GM19468 (cell line): ENCODE measurements at regions not wholly inside any gene's neighbourhood (a gene's known extent, or its start where the extent isn't known, plus 50 kb on each side); places are given as distances from the start of the nearest gene placed in this dataset.
"Not testable (repeated sequence)": the region's sequence is repeated elsewhere in the genome, so short reads cannot be mapped to it uniquely, and the experiment has no call there.

Source experiments
- ATAC-seq: cut with Tn5 transposase; IDR thresholded peaks from one replicate; pipeline ENCODE4 v1.9.1; 2021; ENCODE audit warnings: mild to moderate bottlenecking, moderate library complexity, moderate number of reproducible peaks; ENCODE audit not compliant: unreplicated experiment; ENCODE audit errors: extremely low read depth

- no peak for ATAC-seq
These were observed 731.8 kb downstream of the CDH11 start for GRCh38 chr16:64390102-64390501.

- ATAC-seq = no peak
These were observed 737.2 kb downstream of the CDH11 start for GRCh38 chr16:64384636-64385035.

- ATAC-seq = no peak
These were observed 739.9 kb downstream of the CDH11 start for GRCh38 chr16:64381979-64382378.

GRCh38 chr16:64380751-64381150 is 741.1 kb downstream of the CDH11 start:
- ATAC-seq = no peak

- no peak for ATAC-seq
These were observed 746.4 kb downstream of the CDH11 start for GRCh38 chr16:64375391-64375980.

GRCh38 chr16:64370112-64370511 is 751.8 kb downstream of the CDH11 start:
- ATAC-seq = no peak

- ATAC-seq = no peak
These were observed 756.4 kb downstream of the CDH11 start for GRCh38 chr16:64365448-64365931.

GRCh38 chr16:64364894-64365293 is 757.0 kb downstream of the CDH11 start:
- no peak for ATAC-seq

- no peak for ATAC-seq
These were observed 757.4 kb downstream of the CDH11 start for GRCh38 chr16:64364416-64364815.

GRCh38 chr16:64364016-64364415 is 757.8 kb downstream of the CDH11 start:
- no peak for ATAC-seq

GRCh38 chr16:64363039-64363438 is 758.8 kb downstream of the CDH11 start:
- no peak for ATAC-seq

- no peak for ATAC-seq
These were observed 759.7 kb downstream of the CDH11 start for GRCh38 chr16:64362193-64362592.

GRCh38 chr16:64361753-64362152 is 760.1 kb downstream of the CDH11 start:
- ATAC-seq = no peak

GRCh38 chr16:64358291-64358690 is 763.6 kb downstream of the CDH11 start:
- no peak for ATAC-seq

- no peak for ATAC-seq
These were observed 765.6 kb downstream of the CDH11 start for GRCh38 chr16:64356267-64356666.

GRCh38 chr16:64352246-64352645 is 769.6 kb downstream of the CDH11 start:
- ATAC-seq = no peak

- no peak for ATAC-seq
These were observed 770.7 kb downstream of the CDH11 start for GRCh38 chr16:64351121-64351520.

- no peak for ATAC-seq
These were observed 775.8 kb downstream of the CDH11 start for GRCh38 chr16:64346080-64346479.

- no peak for ATAC-seq
These were observed 776.7 kb downstream of the CDH11 start for GRCh38 chr16:64345142-64345541.

- not testable (repeated sequence) for ATAC-seq
These were observed 777.9 kb downstream of the CDH11 start for GRCh38 chr16:64343820-64344443.

- no peak for ATAC-seq
These were observed 778.6 kb downstream of the CDH11 start for GRCh38 chr16:64343061-64343819.
